PC-3 (cell line): ENCODE measurements at regions not wholly inside any gene's neighbourhood (a gene's known extent, or its start where the extent isn't known, plus 50 kb on each side); places are given as distances from the start of the nearest gene placed in this dataset.

ENCODE experiments used
- CTCF ChIP-seq: fragments of 300-600 bp; sonication (generic); conservative IDR thresholded peaks from 2 replicates; pipeline ENCODE4 v1.5.1; 2017; ENCODE audit warnings: antibody characterized with exemption, low read depth, mild to moderate bottlenecking, low read length
- EZH2 ChIP-seq: fragments of 300-600 bp; sonication (generic); IDR thresholded peaks from one replicate; pipeline ENCODE4 v1.6.1; 2017; ENCODE audit warnings: antibody characterized with exemption, mild to moderate bottlenecking, low read length; ENCODE audit not compliant: unreplicated experiment

- TF ChIP-seq CTCF, result no peak
- TF ChIP-seq EZH2, result no peak
Measured at GRCh38 chr13:66207610-66208009, 1022.5 kb downstream of the PCDH9 start.
